Stimulated activated CD4-positive, alpha-beta T cell treated with anti-CD3 and anti-CD28 coated beads, Interleukin-15, amount 100 ng/mL, for 24 hours (primary cell): ENCODE measurements at regions not wholly inside any gene's neighbourhood (a gene's known extent, or its start where the extent isn't known, plus 50 kb on each side); places are given as distances from the start of the nearest gene placed in this dataset.
"Not testable (repeated sequence)": the region's sequence is repeated elsewhere in the genome, so short reads cannot be mapped to it uniquely, and the experiment has no call there.

Experiments used
- DNase-seq: peaks from one replicate; pipeline ENCODE4 v3.0.0-alpha.2; 2020

DNA sequence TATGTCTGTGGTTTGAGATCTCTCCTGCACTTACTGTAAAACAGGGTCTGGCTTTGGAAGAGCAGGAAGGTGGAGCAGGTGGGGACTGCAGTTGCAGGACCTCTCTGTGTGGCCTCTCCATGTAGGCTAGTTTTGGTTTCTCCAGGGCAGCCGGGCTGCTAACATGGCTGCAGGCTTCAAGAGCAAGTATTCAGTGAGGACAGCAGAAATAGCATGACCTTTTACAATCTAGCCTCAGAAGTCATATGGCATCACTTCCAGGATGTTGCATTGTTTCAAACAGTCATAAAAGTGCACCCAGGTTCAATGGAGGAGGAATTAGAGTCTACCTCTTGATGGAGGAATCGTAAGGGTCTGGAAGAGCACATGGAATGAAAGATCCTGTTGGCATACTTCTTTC, 728.7 kb downstream of the NTRK3 start:
- no peak for DNase-seq

DNA sequence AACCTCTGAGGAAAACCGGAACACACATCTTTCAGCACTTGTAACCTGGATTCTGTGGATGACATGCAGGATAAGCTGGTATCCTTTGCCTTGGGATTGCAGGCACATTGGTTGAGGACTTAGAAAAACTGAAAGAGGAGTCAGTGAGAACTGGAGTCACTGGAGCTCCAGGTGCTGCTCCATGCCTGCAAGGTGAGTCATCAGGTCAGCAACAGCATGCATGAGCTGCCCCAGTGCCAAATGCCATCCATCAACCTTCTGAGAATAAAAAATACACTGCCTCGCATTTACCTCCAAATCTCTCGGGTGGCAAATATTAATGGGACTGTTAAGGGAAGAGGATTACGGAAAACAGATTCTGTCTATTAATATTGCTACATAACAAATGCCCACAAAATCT, 729.1 kb downstream of the NTRK3 start:
- no peak for DNase-seq

DNA sequence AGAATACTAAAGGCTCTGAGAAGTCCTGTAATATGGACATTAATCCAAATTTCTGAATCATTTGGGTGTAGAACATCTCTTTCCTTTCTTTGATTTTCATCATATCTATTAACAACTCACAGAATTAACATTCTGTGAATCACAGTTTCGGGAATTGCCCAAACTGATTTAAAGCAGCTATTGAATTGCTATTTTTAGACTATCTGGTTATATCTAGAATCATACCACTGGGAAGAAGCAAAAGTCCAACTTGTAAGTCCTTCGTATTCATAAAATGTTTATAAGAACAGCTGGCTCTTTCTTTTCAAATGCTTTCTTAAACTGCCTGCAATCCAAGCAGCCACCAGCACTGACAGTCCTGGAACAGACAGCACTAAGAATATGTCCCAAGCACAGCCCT, 733.0 kb downstream of the NTRK3 start:
- no peak for DNase-seq

DNA sequence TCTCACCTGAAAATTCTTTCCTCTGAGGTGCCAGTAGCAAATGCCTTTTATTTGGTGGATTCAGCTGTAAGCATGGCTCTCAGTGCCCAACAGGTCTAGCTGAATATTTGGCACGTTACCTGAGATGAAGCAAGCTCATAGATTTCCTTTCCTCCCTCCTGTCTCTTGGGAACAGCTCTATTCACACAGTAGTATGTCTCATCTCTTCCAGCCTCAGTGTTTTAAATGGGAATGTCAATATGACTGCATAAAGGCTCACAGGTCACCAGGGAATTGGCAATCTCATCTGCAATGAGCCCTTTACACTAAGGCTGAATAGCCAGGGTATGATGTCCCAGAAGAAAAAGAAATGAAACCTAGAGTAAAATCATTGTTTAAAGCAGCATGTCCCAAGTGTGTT, 733.5 kb downstream of the NTRK3 start:
- DNase-seq: no peak

DNA sequence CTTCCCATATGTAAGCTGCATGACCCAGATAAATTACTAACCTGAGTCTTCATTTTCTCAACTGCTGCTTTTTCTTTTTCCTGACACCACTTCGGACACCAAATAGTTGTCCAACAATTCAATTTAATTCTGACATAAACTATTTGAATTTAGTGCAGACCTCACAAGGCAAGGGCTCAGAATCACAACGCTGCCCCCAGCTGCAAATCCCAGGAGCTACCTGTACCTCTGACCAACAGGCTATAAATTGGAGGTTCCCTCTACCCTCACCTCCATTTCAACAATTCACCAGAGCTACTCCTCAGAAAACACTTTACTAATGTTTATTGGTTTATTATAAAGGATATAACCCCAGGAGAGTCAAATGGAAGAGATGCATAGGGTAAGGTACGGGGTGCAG, 737.6 kb downstream of the NTRK3 start:
- no peak for DNase-seq

DNA sequence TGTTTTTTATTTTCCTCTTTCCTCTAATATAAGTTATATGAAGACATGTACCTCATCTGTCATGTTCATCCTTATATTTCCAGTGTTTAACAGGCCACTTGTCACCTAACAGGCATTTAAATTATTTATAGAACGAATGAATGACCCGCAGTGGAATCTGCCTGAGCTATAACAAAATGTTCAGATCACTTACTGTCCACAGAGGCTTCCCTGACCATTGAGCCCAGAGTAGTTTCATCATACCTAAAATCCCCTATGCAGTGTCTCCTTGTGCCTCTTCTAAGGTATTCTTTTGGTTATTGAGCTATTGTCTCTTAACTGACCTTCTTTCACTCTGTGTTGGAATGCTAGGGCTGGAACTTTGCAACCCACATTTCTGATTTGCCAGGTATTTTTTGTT, 748.5 kb downstream of the NTRK3 start:
- DNase-seq: no peak

DNA sequence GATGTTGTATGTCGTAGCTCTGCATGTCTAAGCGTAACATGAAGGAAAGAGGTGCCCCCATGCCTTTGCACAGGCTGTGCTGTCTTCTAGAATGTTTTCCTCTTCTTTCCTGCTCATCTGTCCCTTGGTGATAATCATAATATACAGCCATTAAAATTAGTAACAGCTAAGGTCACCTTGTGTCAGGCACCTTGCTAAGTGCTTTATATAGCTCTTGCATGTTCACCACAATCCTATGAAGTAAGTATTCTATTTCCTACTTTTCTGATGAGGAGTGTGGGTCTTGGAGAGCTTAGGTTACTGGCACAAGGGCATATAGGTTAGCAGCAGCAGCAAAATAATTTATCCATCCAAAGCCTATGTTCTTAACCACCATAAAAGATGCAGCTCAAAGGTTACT, 754.4 kb downstream of the NTRK3 start:
- no peak for DNase-seq

DNA sequence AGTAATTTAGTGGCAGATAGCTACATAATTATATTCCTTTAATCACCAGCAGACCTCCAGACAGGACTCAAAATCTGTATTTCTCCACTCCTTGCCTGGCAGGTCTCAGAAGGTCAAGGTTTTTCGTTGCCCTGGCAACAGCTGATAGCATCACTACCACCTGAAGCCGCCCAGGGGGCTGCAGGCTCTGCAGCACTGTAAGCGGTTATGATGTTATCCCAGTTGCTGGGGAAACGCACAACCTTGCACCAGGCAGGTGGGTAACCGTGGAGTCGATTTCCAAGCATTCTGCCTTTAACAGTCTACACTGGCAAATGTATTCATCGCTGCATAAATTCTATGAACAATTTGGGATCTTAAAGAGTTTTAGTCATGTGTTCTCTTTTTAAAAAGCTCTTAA, 756.3 kb downstream of the NTRK3 start:
- DNase-seq: no peak

DNA sequence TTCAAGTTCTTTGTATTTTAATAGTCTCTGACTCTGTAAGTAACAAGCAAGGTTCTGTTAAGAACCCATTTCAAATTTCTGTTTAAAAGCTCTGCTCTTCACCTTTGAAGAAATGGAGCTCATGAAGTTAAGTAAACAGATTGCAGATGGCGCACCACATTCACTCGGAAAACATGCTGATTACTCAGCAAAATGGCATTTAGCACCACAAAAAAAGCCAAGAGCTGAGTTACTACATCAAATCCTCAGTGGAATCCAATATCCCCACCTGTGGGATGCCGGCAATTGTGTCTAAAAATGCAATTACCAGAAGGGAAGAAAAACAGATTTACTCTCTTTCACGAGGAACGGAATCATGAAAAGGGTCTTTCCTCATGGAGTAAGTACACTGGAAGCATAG, 758.0 kb downstream of the NTRK3 start:
- no peak for DNase-seq

DNA sequence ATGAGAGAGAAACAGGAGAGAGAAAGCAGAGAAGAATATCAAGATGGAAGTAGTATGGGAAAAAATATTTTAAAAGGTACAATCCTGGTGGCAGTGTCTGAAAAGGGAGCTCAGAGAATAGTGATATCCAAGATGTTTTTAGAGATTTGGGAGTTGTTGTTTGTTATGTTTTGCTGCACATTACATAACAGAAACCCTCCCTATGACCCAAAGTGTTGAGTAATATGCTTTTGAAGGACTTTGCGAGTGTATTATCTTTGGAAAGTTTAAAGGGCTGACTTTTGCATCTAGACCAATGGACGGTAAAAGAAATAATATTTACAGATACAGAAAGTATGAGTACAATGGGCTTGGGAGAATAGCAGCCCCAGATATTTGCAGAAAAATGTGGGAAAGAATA, 759.7 kb downstream of the NTRK3 start:
- no peak for DNase-seq

DNA sequence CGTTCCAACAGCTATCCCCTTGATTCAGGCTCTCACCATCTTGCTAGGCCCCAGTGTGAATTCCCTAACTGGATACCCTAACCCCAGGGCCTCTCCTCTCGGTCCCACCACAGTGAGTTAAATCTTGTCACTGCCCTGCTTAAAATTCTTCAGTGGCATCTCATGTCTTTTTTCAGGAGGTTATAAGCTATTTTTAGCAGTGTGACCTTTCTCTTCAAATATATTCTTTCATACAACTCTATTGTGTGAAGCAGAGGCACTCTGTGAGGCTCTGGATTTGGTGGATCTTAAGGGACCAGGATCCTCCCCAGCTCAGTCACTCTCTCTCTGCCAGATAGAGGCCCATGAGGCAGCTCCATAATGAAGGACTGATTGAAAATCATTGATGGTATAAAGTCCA, 760.4 kb downstream of the NTRK3 start:
- no peak for DNase-seq

DNA sequence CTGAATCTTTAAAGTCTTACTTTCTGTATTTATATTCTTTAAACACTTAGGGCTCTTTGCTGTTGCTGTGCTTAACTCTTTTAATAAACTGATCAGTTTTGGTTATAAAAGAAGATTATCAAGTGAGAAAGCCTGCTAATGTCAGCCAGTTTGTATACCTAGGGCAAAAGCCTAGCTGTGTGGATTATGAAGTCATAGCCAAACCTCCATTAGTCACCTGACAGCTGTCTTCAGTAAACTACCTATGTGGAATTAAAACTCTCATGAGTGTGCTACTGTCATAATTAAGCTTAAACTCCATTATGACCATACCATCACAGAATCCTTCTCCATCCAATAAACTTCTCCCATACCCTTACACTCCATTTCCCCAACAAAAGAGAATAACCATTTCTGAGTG, 762.7 kb downstream of the NTRK3 start:
- no peak for DNase-seq

DNA sequence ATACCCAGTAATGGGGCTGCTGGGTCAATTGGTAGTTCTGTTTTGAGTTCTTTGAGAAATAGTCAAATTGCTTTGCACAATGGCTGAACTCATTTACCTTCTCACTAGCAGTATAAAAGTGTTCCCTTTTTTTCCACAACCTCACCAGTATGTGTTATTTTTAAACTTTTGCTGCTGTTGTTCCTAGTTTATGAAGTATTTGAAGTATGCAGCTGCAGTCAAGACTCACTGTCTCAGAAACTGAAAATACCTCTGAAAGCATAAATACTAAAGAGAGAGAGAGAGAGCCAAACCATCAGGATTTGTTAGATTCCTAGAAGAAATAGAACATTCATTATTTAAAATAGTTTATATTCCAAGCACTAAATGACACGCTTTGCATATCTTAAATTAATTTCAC, 764.2 kb downstream of the NTRK3 start:
- DNase-seq: no peak

DNA sequence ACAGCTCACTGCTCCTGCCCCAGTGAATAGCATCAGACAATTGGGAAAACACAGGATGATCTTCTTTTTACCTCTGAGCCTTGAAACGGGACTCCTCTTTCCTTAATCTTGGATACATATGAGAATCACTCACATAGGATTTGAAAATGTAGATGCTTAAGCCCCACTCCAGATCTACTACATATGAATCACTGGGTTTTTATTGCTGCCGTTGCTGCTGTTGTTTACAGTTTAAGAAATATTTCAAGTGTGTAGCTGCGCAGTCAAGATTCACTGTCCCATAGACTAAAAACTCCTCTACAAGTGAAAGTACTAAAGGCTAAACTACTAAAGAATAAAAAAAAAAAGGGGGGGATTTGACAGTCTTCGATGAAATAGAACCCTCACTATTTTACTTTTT, 765.9 kb downstream of the NTRK3 start:
- no peak for DNase-seq

DNA sequence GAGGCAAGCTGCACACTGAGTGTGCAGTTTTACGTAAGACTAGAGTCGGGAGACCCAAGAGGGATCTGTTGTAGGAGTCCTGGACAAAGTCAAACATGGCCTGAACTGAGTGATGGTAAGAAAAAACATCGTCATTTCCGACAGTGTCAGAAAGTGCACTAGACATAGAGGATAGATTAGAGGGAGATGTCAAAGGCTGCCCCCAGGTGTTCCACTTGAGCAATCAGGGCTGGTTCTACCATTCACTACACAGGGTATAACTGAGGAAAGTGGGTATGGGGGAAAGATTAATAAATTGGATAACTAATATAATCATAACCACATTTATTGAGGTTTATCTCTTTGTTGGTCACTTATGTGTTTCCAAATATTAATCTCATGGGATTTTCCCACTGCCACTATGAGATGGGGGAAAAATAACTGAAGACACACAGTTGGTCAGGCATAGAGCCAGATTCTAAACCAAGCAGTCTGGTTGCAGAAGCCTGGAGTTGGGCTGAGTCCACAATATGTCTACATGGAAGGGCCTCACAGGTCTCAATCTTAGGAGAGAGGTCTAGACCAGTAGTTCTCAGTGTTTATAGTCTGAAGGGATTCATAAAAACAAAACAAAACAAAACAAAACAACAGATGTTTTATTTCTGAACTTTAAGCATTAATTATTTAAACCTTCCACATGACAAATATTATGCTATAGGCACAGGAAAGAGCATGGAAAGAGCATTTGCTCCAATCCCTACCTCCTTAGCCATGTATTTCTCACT, 766.5 kb downstream of the NTRK3 start:
- no peak for DNase-seq

DNA sequence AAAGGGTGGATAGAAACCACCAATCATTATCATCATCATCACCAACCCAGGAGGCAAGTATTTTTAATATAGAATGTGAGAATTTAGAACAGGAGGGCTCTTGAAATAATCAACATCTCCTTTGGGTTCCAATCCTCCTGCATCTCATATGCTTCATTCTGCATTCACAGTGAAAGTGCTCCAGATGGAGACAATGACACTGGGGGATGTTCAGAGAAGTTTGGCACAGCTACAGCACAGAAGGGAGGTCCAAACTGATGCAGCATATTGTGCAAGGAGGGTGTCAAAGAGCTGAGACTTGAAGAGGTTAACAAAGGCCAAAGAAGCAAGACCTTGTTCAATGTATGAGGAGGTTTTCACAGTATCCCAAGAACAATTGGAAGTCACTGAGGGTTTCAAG, 767.1 kb downstream of the NTRK3 start:
- no peak for DNase-seq

DNA sequence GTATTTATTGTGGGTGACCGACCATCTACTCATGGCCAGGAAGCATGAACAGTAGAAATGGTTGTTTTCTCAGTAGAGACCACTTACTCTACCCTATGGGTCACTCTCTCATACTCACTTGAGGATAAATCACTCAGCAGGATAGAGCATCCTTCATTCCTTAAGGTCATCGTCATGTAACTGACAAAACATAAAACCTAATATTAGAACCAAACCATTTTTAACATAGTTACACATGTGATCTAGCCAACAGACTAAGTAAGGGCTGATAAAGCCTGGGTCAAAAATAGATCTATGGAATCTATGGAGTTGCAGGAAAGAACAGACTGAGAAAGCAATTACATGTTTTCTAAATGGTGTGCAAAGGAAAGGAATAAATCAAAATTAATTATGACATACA, 769.1 kb downstream of the NTRK3 start:
- DNase-seq: no peak

DNA sequence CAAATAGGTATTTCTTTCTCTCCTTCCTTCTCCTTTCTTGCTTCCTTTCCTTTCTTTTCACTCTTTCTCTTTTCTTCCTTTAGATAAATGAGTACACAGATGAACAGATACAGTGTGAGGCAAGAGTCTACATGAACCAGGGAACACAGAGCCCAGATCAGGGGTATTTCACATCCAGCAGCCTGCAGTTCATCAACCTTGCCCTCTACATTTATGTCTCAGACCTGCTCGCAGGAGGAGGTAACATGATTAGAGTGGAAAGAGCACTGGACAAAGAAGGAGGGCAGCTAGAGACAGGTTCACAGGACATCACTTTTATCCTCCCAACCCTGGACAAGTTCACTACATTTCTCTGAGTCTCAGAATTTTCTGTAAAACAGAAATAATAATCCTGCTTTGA, 773.1 kb downstream of the NTRK3 start:
- DNase-seq: no peak

DNA sequence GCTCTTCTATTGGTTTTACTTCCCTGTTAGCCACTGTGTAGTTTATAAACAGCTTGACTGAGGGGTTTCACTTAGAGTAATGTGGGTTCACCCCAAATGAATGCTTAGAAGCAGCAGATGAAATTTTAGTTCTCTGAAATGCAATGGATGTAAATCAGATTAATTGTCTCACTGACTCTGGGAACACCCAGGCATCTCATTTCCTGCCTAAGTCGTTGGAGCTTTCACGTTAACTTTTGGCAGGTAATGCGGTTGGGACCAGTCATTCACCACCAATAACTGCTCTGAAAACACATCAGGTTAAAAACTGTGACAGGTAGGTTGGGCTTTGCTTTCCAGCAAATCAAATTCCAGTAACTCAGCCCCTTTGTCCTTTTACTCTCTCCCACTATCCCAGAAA, 775.4 kb downstream of the NTRK3 start:
- no peak for DNase-seq

DNA sequence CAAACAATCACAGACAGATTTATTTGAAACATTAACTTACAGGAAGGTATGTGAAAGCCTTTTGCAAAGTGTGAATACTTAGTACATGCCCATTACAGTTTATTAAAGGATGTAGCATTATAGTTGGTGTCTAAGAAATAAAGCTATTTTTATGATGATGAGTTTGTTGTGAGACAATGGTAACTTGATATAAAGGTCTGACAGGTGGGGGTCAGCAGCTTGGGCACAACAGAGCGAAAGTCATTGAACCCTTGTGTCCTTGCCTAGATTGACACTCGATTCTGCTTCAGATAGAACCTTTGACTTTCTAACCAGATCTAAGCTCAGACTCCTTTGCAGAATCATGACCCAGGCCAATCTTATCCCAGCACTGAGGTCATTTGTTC, 777.9 kb downstream of the NTRK3 start:
- DNase-seq: no peak

DNA sequence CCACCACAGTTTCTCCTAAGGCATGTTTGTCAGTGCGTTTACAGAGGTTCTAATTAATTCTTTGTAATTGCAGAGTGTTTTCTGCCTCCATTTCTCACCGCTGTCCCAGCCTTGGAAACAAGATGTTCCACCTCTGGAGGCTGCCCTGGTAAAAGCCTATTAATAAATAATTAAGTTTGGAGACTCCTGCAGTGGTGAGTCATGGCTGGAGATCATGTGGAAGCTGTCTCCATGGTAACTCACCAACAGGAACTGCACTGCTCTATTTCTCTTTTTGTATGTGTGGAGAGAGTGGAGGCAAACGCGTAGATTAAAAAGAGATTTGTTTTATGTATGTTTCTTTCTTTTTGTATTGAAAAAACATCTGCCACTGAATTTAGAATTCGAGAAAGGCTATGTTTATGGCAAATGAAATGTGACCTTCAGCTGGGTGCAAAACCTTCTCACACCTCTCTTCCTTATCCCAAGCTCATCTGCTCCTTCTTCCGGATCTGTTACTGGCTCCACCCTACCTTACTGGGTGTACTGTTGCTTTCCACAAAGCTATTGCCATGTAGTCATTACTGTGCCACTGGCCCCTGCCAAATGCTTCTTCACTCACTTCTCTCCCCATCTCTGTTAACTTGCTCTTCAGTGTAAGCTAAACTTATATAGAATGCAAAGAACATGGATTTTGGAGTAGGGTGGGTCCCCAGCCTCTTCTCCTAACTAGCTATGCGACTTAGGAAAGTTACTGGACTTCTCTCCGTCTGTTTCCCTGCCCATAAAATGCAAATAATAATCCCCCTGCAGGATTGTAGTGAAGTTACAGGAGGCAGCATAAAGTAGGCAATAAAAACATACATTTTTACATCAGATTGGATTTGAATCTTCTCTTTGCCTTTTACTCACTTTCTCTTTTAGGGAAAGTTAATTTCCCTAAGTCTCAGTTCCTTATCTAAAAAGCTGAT, 778.5 kb downstream of the NTRK3 start:
- no peak for DNase-seq

DNA sequence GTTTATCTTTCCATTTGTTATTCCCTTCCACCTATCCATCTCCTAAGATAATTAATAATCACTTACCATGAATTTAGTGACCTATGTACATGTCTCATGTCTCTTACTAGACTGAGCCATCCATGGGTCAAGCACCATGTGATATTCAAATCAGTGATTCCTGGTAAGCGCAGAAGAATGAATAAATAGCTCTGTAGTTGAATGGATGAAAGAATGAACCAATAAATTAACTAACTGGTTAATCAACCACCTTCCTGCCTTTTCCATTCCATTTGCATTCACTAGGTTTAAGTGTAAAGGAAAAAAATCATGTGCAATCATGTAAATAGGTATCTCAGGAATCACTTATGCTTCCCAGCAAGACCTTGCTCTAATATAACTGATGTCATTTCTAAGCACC, 779.5 kb downstream of the NTRK3 start:
- no peak for DNase-seq

DNA sequence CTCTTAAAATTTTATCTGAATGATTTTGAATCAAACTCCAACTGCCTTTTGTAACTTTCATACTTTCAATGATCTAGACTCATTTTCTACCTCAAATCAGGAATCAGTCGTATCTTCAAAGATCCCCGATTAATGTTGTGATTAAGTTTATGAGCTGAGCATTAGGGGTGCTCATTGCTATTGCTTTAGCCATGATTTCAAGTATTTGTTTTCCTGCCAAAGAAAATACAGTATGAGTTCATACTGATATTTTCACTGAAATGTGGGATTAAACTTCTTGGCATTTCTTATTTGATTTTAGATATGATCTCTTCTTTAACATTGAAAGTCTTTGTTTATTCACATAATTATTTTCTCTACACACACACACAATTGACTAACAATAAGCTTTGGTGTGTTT, 785.6 kb downstream of the NTRK3 start:
- no peak for DNase-seq

DNA sequence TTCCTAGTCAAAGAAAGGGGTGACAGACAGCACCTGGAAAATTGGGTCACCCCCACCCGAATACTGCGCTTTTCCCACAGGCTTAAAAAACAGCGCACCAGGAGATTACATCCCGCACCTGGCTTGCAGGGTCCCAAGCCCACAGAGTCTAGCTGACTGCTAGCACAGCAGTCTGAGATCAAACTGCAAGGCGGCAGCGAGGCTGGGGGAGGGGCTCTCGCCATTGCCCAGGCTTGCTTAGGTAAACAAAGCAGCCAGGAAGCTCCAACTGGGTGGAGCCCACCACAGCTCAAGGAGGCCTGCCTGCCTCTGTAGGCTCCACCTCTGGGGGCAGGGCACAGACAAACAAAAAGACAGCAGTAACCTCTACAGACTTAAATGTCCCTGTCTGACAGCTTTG, 792.6 kb downstream of the NTRK3 start:
- not testable (repeated sequence) for DNase-seq

DNA sequence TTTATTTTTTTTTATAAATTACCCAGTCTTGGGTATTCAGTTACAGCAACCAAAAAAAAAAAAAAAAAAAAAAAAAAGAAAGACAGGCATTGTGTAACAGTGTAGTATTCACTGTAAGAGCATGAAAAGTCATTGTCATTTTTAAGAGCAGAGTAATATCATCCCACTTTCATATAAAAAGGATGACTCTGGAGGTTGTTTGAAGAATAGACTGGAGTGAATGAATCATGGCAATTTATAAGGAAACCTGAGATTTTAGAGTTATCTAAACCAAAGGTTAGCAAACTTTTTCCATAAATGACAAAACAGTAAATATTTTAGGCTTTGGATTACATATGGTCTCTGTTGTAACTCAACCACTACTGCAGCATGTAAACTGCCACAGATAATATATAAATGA, 794.9 kb downstream of the NTRK3 start:
- no peak for DNase-seq
